Globus pallidus (tissue), 1 donor: ENCODE measurements at regions not wholly inside any gene's neighbourhood (a gene's known extent, or its start where the extent isn't known, plus 50 kb on each side); places are given as distances from the start of the nearest gene placed in this dataset.
A peak's percentile ranks its signal among the peaks of the same experiment; 100 is the strongest.

ENCODE experiments used
- DNase-seq: peaks from one replicate; pipeline ENCODE4 v3.0.0-alpha.2; 2015; ENCODE audit warnings: low spot score

DNA sequence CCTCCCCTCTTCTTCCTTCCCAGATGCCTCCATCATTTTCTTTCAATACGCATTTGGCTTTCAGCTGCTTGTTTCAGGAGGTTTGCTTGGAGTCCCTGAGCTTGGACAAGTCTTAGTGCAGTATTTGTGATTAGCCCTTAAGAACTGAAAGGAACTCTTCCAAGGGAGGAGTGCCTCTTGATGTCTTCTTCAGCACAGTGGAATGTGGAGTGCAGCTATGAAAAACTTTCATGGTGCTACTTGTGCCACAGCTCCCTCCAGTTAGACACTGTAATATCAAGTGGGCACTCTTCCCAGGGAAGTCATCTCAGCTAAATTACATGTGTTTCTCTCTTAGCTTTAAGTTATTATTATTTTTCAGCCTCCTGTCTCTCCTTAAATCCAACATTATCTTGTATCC is 173.1 kb downstream of the NECTIN3 start:
- DNase-seq: no peak

DNA sequence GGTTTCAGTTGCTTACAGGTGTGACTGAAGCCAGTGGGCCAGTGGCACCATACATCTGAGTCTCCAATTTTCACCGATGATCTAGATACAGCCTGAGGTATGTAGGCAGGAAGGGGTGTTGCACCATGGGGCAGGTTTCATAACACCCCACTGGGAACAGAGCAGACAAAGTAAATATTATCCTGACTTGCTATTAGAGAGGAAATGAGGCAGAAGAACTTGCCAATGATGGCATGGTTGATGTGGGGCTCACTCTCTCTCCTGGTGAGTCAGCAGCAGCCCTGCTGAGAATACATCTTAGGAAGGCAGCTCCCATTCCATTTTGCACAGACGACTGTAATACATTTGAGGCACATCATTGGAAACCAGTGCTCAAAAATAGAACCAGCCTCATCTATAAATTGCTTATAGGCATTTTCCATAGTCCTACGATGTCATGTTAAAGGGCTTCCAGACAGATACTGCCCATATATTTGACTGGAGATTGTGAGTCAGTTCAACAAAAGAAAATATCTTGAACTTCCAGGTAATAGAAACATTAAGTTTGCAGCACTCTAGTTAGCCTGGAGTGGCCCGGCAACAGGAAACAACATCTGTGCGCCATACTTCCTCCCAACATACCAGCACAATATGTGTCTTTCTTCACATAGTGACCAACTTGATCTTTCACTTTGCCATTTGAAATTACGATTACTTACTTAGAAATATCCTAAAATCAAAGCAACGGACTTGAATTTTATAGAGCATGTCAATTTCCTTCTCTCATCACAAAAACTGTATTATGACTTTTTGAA is 175.5 kb downstream of the NECTIN3 start:
- no peak for DNase-seq

DNA sequence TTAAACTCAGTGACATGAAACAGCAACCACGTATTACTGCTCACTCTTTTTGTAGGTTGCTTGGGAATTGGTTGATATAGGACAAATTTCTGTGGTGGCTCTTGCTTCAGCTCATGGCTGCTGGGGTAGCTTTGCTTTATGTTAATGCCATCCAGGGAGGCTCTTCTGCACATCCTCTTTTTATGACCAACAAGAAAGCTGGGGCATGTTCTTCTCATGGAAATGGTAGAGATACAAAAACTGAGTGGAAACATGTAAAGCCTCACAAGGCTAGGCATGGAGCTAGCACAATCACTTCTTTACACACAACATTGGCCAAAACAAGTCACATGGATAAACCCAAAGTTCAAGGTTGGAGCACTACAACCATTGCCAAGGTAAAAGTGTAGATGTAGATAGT is 176.8 kb downstream of the NECTIN3 start:
- DNase-seq: no peak

DNA sequence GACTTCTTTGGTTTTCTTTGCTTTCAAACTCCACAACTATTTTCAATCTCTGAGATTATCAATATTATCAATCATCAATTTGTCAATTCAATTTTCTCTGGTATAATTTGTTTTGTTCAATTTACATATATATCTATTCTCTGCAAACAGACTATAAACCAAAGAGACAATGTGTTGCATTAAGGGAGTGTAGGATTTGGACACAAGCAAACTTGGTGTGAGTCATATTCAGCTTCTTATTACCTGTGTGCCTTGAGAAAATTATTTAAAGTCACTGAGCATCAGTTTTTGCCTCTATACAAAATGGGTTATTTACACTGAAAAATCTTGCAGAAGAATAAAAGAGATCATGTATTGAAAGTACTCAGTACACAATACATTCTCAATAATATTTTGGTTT is 177.8 kb downstream of the NECTIN3 start:
- DNase-seq: no peak

DNA sequence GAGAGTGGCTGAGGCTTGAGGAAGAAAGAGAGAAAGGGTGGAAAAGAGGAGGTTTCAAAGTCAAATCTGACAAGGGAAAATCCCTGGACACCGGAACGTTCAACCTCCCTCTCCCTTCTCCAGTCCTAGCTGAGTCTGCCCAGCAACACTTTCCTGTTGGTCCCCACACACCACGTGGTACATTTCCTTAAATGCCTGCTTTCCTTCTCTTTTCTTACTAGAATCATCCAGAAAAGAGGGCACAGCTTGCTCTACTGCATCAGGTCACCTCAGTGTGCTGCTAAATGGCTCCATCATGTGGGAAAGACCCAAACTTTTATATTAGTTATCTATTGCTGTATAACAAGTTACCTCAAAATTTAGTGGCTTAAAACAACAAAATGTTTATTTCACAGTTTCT is 181.2 kb downstream of the NECTIN3 start:
- DNase-seq: peak; percentile 60

DNA sequence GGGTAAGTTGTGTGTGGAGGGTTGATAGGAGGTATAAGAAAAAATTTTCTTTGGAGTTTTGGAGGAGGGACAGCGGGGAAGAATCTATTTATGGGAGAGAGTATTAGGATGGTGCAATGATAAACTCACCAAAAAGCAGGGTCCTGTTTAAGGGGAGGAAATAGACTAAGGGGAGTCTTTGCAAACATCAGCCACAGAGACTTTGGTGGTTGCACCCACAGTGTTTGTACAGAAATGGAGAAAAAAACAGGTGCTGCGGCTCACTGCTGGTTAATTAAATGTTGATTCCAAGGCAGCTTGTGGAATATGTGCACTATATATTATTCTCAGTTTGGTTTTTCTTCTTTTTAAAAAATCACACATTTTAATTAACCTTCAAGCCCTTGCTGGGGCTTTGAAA is 182.1 kb downstream of the NECTIN3 start:
- DNase-seq: no peak

DNA sequence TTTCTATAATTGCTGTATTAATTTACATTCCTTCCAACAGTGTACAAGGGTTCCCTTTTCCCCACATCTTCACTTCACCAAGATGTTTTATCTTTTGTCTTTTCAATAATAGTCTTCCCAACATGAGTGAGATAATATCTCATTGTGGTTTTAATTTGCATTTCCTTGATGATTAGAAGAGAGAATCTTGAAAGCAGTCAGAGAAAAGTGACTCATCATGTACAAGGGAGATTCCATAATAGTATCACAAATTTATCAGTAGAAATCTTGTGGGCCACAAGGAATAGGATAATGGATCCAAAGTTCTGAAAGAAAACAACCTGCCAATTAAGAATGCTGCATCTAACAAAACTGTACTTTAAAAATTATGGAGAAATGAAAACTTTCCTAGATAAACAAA is 189.3 kb downstream of the NECTIN3 start:
- DNase-seq: no peak

DNA sequence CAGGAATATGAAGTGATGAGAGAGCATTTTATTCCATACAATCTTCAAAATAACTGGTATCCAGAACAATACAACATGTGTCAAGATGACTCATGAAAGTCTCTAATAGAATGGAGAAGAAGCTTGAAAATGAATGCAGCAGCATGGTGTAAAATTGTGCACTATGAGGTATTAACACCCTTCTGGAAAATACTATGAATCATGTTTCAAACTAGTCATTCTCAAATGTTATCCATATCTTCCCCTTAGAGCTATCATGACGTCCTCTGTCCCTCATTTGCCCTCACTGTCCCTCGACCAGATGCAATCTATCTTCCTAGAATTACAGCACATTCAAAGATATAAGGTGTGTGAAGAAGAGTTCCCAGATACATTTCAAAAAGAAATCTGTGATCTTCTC is 198.2 kb downstream of the NECTIN3 start:
- no peak for DNase-seq

DNA sequence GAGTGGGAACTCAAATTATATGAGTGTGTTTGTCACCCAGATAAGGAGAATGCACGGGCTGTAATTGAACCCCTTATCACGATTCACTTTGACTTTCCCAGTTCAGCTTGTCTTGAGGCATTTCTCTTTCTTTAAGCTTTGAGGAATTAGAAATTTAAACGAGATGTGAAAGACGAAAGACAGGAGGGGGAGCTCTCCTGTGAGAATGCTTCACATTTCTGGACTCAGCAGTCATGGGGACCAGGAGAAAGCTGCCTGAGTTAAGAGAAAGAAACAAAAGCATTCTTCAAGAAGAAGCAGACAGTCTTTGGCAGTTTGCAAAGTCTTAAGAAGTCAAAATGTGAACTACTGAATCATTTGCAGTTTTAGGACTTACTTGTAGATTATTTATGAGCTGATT is 205.6 kb downstream of the NECTIN3 start:
- peak; percentile 24 for DNase-seq

DNA sequence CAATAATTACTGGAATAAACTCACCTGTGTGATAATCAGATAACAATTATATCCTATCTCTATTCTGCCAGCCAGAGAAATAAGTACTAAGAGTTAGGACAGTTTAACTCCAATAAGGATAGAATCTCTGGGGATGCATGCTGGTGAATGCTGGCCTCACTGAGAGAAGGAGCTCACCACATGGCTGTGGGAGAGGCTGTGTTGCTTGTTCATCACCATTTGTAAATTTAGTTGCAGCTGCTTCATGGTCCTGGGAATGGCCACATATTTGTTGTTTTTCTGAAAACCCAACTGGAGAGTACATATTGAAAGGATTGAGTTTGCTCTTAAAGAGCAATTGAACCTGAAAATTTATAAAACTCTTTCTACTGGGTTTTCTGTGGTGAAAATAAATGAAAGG is 207.3 kb downstream of the NECTIN3 start:
- DNase-seq: no peak

DNA sequence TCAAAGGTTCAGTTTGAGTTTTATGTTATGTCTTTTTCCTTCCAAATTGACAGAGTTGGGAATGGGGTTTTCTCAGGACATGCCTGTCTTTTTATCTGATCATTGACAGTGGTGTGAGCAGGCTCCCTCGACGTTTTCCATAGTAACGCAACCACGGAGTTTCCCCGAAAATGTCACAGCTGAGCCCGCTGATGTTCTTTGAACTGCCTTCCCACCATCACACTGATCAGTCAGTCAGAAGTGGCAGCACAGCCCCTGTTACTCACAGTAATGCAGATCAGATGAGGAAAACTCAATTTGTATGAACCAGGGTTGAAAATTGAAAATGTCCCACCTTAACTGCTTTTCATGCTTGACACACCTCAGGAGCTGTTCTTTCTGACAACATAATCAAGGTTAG is 210.4 kb downstream of the NECTIN3 start:
- no peak for DNase-seq

DNA sequence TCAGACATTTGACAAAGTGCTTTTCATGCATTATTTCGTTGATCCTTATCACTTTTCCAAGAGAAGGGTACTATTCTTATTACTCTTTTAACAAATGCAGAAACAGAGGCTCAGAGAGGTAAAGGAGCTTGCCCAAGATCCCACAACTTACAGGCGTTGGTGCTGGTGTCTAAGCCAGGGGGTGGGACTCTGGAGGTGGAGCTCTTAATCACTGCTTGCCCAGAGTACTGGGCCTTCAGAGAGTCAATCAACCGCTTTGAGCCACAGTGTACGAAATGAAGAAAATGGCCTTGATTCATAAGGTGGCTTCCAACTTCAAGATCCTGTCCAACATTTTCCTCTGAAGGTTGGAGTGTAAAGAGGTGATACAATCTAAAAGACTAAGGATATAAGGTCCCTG is 211.5 kb downstream of the NECTIN3 start:
- no peak for DNase-seq

DNA sequence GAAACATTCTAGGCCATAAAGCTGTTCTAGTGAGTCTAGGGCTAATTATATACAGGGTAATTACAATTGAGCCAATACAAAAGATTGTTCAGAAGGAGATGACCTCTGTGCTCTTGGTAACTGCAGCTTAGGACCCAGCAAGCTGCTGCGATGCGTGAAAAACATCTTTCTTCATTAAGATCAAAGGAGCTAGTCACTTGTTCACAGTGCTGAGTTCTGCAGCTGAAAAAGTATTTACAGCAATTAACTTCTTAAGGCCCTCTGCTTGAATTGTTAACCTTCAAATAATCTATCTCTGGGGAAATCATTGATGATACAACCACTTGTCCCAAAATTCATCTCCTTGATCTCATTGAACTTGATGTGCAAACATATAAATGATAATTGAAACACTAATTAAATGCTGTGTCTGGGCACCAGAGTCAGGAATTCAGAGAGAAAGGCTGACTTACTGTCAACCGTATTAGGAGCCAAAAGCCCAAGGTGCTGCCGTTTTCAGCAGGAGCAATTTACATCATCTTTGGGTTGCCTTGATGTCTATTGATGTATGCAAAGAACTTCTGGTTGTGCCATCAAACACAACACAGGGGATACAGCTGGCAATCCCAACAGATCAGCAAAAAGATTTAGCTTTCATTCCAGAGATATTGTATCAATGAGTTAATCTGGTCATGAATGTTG is 213.0 kb downstream of the NECTIN3 start:
- DNase-seq: no peak

DNA sequence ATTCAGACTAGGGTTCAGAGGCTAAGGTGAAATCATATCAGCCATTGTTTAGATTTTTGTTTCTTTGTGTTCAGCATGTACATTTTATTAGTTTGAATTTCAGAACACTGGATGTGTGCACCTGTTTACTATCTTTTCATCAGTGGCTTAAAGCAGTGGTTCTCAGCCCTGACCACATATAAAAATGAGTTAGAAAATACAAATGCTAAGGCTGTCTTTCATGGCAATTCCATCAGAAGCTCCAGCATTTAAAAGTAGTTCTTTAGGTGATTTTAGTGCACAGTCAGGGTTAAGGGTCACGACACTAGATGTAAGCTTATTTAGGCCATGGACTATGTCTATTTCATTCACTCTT is 213.5 kb downstream of the NECTIN3 start:
- no peak for DNase-seq

DNA sequence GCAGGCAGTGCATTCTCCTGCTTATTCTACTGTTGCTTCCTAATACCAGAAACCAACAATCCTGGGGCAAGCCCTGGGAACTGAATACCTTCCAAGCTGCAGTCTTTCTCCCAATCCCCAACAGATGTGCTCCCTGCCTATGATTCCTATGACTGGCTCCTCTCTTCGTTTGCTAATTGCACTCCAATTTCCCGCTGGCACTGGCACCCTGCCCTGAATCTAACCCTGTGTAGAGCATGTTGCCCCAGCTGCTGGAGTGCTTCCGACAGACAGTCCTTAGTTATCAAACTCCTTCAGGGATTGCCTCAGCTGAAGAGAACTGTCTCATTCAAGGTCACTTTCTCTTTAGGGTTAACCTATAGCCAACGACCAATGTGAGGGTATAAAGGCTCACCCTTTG is 214.1 kb downstream of the NECTIN3 start:
- DNase-seq: no peak

DNA sequence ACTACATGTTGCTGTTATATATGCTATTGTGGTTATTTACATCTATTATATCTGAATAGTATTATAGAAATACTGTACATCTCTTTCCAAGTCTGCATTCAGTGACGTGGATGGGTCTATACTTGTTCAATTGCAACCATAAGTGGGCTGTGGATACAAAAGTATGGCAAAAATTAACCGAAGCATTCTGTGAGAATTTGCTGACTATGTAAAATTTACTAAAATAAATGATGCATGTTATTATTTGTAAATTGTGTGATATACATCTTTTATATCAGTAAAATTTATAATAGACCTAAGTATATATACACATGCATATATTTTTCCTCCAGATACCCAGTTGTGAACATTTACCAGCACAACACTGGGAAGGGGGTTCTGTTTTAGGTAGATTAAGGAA is 215.1 kb downstream of the NECTIN3 start:
- no peak for DNase-seq

DNA sequence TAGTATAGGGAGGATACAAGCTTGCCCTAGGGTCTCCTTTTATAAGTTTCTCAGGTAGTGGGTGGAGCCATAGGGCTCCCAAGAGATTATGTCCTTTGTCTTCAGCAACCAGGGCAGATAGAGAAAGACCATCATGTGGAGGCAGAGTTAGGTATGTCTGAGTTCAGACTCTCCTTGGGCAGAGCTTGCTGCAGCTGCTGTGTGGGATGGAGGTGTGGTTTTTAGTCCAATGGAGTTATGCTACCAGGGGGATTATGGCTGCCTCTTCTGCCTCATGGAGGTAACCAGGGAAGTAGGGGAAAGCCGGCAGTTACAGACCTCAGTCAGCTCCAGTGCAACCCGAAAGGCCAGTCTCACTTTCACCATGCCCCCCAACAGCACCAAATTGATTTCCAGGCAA is 220.5 kb downstream of the NECTIN3 start:
- DNase-seq: no peak

DNA sequence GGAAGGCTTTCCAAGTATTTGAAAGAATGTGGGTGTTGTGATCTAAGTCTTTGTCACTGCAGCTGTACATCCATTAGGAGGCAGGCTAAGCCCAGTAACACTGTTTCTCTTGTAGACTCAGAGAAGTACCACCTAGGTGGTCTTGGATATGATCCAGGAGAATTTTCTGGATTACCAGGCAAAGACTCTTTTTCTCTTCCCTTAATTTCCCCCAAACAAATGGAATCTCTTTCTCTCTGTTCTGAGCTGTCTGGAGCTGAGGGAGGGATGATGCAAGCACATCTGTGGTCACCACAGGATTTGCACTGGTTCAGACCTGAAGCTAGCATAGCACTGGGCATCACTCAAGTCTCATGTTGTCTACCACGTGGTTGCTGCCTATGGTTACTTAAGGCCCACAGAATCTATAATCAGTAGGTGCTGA is 227.6 kb downstream of the NECTIN3 start:
- DNase-seq: no peak

DNA sequence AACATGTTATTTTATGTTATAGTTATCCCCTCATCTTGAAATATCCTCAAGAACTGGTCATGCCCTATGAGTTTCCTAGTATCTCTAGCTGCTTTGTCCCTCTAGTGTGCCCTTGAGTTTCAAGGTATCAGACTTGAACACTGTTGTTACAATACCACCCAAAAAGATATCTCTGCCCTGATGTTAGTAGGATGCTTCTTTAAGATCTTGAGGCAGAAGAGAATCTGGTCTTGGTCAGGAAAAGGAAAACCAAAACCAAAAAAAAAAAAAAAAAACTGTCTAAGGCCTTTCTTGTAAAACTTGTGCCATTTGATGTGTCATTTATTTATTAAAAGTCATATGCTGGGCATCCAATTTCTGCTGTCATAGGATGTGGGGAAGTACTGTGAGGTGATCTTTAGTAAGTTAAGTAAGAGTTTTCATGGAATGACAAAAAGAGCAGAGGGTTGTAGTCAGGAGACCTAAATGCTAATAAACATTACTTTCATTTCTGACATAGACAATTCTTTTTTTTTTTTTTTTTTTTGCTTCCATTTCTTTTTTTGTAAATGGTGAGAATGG is 229.7 kb downstream of the NECTIN3 start:
- no peak for DNase-seq

DNA sequence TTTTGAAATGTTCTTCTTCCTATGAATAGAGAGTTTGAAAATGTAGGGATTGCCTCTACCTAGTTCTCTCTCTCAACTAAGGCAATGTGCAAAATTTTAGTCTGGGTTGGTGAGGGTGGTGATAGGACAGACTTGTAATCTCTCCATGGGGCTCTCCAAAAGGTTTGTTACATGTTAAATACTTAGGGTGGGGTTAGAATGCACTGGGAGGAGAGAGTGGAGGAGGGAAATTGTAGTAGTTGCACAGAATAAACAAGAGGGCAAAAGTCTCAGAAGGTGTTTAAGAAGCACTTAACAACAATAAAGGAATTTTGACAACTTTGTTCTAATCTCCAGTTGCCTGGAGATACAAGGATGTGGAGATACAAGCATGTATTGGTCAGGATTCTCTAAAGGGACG is 230.4 kb downstream of the NECTIN3 start:
- no peak for DNase-seq

DNA sequence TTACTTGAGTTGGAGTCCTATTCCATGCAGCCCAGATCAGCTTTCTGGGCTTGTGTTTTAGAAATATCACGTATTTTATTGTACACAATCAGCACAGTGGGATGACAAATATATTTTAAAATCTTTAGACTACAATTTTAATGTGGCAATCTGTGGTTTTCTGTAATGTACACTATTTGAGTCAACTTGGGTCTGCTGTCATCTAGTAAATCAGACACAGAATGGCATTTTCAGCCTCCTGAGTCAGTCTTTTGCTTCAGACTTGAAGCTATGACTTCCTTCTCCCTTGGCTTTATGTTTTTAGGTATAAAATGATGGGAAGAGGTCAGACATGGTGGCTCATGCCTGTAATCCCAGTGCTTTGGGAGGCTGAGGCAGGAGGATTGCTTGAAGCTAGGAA is 232.1 kb downstream of the NECTIN3 start:
- DNase-seq: no peak

DNA sequence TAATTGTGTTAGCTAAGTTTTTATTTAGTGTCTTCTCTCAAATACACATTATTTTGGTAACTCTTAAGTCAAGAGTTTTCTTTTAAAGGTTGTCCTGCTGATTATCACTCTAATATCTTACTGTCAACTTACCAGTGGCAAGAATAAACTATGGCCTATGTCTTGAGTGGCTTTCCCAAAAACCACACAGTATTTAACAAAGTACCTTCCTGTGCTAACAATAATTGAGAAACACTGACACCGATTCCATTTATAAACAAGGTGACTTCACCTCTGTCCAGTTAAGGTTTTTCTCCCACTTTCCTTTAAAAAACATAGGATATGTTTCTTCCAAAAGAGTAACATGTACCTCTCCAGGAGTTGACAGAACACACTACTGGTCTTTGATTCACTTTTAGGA is 234.3 kb upstream of the CD96 start:
- no peak for DNase-seq

DNA sequence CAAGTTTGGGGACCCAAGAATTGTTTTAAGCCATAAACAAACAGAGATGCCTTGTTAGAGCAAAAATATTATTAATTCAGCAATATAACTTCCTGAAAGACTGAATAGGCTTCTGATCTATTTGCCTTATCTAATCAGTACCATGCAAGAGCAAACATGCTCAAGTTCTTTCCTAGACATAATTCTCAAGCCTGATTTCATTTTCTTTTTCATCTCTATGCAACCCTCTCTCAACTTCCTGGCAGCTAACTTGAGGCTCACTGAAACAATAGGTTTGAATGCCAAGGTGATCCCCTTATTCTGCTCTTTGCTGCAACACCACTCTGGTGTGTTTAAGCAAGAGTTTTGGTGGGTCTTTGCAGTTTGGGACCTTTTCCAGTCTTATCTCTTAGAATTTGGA is 230.9 kb upstream of the CD96 start:
- DNase-seq: no peak
